Trophoblast cell (in vitro differentiated cells and primary cell): ENCODE measurements at regions not wholly inside any gene's neighbourhood (a gene's known extent, or its start where the extent isn't known, plus 50 kb on each side); places are given as distances from the start of the nearest gene placed in this dataset.

Source experiments
- DNase-seq, 2 donors: peaks; one replicate each; pipeline ENCODE4 v3.0.0-alpha.2; 2016
- H2AFZ ChIP-seq: 2 replicates; pipeline ENCODE4 v1.6.1; 2013; ENCODE audit warnings: low read length, moderate library complexity, mild to moderate bottlenecking; ENCODE audit not compliant: insufficient read depth, poor library complexity
- H2AK5ac ChIP-seq: 2 replicates; pipeline ENCODE4 v1.6.1; 2013; ENCODE audit warnings: mild to moderate bottlenecking, low read length
- H2BK120ac ChIP-seq: 2 replicates; pipeline ENCODE4 v1.6.1; 2013; ENCODE audit warnings: low read length, mild to moderate bottlenecking, moderate library complexity; ENCODE audit not compliant: insufficient read depth, poor library complexity
- H2BK12ac ChIP-seq: 2 replicates; pipeline ENCODE4 v1.6.1; 2013; ENCODE audit warnings: mild to moderate bottlenecking, low read length, moderate library complexity
- H2BK5ac ChIP-seq: 2 replicates; pipeline ENCODE4 v1.6.1; 2013; ENCODE audit warnings: low read length, low read depth, moderate library complexity, mild to moderate bottlenecking; ENCODE audit not compliant: poor library complexity
- H3K14ac ChIP-seq: 2 replicates; pipeline ENCODE4 v1.6.1; 2013; ENCODE audit warnings: mild to moderate bottlenecking, low read length
- H3K18ac ChIP-seq: 2 replicates; pipeline ENCODE4 v1.6.1; 2013; ENCODE audit warnings: mild to moderate bottlenecking, low read length
- H3K23ac ChIP-seq: 2 replicates; pipeline ENCODE4 v1.6.1; 2013; ENCODE audit warnings: low read length
- H3K27ac ChIP-seq: 2 replicates; pipeline ENCODE4 v1.5.1; 2013; ENCODE audit warnings: low read depth, mild to moderate bottlenecking, inconsistent platforms, low read length, moderate library complexity
- H3K27me3 ChIP-seq: 2 replicates; pipeline ENCODE4 v1.6.1; 2013; ENCODE audit warnings: inconsistent platforms, mild to moderate bottlenecking, low read length, moderate library complexity; ENCODE audit not compliant: insufficient read depth
- H3K36me3 ChIP-seq, 2 experiments: 1 replicate in 1 of 2; 2 replicates in 1 of 2; pipeline ENCODE4 v1.6.1; 2013; ENCODE audit warnings: low read length in 2 of 2, mild to moderate bottlenecking in 2 of 2, moderate library complexity in 1 of 2; ENCODE audit not compliant: insufficient read depth in 2 of 2, control insufficient read depth in 1 of 2
- H3K4ac ChIP-seq: 2 replicates; pipeline ENCODE4 v1.6.1; 2013; ENCODE audit warnings: low read depth, mild to moderate bottlenecking, low read length, moderate library complexity
- H3K4me1 ChIP-seq, 2 experiments: 1 replicate in 1 of 2; 2 replicates in 1 of 2; pipeline ENCODE4 v1.6.1; 2013; ENCODE audit warnings: low read length in 2 of 2, mild to moderate bottlenecking in 2 of 2, moderate library complexity in 1 of 2; ENCODE audit not compliant: insufficient read depth in 2 of 2, control insufficient read depth in 1 of 2
- H3K4me2 ChIP-seq: 2 replicates; pipeline ENCODE4 v1.6.1; 2013; ENCODE audit warnings: inconsistent platforms, mild to moderate bottlenecking, low read length, moderate library complexity
- H3K4me3 ChIP-seq: 2 replicates; pipeline ENCODE4 v1.5.1; 2013; ENCODE audit warnings: mild to moderate bottlenecking, low read depth, low read length, inconsistent platforms
- H3K79me1 ChIP-seq: one replicate; pipeline ENCODE4 v1.6.1; 2013; ENCODE audit warnings: low read length
- H3K79me2 ChIP-seq: 2 replicates; pipeline ENCODE4 v1.6.1; 2013; ENCODE audit warnings: low read length, mild to moderate bottlenecking; ENCODE audit not compliant: control insufficient read depth, insufficient read depth, poor library complexity
- H3K9ac ChIP-seq: 2 replicates; pipeline ENCODE4 v1.6.1; 2013; ENCODE audit warnings: mild to moderate bottlenecking, low read length
- H3K9me3 ChIP-seq: 2 replicates; pipeline ENCODE4 v1.6.1; 2013; ENCODE audit warnings: low read depth, mild to moderate bottlenecking, control low read depth, inconsistent platforms, low read length; ENCODE audit not compliant: insufficient read depth
- H4K12ac ChIP-seq: 2 replicates; pipeline ENCODE4 v1.6.1; 2013; ENCODE audit warnings: low read depth, mild to moderate bottlenecking, low read length, moderate library complexity
- H4K8ac ChIP-seq: 2 replicates; pipeline ENCODE4 v1.6.1; 2013; ENCODE audit warnings: low read depth, mild to moderate bottlenecking, low read length, moderate library complexity
- H4K91ac ChIP-seq: one replicate; pipeline ENCODE4 v1.6.1; 2013; ENCODE audit warnings: low read depth, mild to moderate bottlenecking, low read length, moderate library complexity
- WGBS: extraction: QIAGEN DNeasy Blood & Tissue Kit; methylation state at CpG from one replicate; pipeline ENCODE4 v1.1.7; 2013; ENCODE audit warnings: missing lambda C conversion rate; ENCODE audit not compliant: insufficient read length, insufficient coverage; ENCODE audit errors: extremely low coverage; 5-methylcytosine and 5-hydroxymethylcytosine counted together

- Histone ChIP-seq H2AFZ (no peak overlapping the region), H3K79me2 (no peaks in the 10 kb centered on the region), H4K12ac (no peak overlapping the region), H3K4ac (no peak overlapping the region), H4K91ac (no peak overlapping the region), H3K27me3 (no peaks in the 10 kb centered on the region), H2BK12ac (no peak overlapping the region), H3K23ac (no peak overlapping the region), H3K36me3 (no peaks in the 10 kb centered on the region), H3K9ac (no peak overlapping the region), H3K27ac (no peak overlapping the region), H3K4me3 (no peak overlapping the region), H3K4me1 (peaks cover 0 to 2% of the 10 kb centered on the region in 2 experiments), H3K79me1 (no peaks in the 10 kb centered on the region), H4K8ac (no peak overlapping the region), H2BK5ac (no peak overlapping the region), H3K14ac (no peak overlapping the region), H3K9me3 (no peaks in the 10 kb centered on the region), H2AK5ac (no peak overlapping the region), H2BK120ac (no peak overlapping the region), H3K18ac (no peak overlapping the region), H3K4me2 (no peak overlapping the region)
- DNase-seq, result no peak
- no CpG with 5 or more reads among the region's 4 CpGs for WGBS
These were observed 147.6 kb downstream of the SP3 start for GRCh38 chr2:173817582-173817981.

- Histone ChIP-seq H3K79me1 (no peaks in the 10 kb centered on the region), H3K9me3 (no peaks in the 10 kb centered on the region), H3K27ac (no peak overlapping the region), H2BK120ac (no peak overlapping the region), H3K4ac (no peak overlapping the region), H3K27me3 (no peaks in the 10 kb centered on the region), H3K4me3 (no peak overlapping the region), H3K9ac (no peak overlapping the region), H2BK12ac (no peak overlapping the region), H3K36me3 (no peaks in the 10 kb centered on the region), H2AFZ (no peak overlapping the region), H2AK5ac (no peak overlapping the region), H3K79me2 (no peaks in the 10 kb centered on the region), H2BK5ac (no peak overlapping the region), H3K14ac (no peak overlapping the region), H4K12ac (no peak overlapping the region), H3K18ac (no peak overlapping the region), H3K23ac (no peak overlapping the region), H3K4me1 (peaks cover 0 to 2% of the 10 kb centered on the region in 2 experiments), H4K91ac (no peak overlapping the region), H3K4me2 (no peak overlapping the region), H4K8ac (no peak overlapping the region)
- WGBS, result no CpG with 5 or more reads among the region's 4 CpGs
- DNase-seq, result no peak
These were observed 146.9 kb downstream of the SP3 start for GRCh38 chr2:173818285-173818684.

- peaks cover 0 to 2% of the 10 kb centered on the region in 2 experiments for H3K4me1 ChIP-seq
- no peak overlapping the region for H3K4me2 ChIP-seq
- H3K14ac ChIP-seq, result no peak overlapping the region
- no peak overlapping the region for H2BK120ac ChIP-seq
- H2AK5ac ChIP-seq, result no peak overlapping the region
- no peaks in the 10 kb centered on the region for H3K79me1 ChIP-seq
- no peak overlapping the region for H3K4ac ChIP-seq
- WGBS, result no CpG with 5 or more reads among the region's 5 CpGs
- H3K9ac ChIP-seq, result no peak overlapping the region
- no peaks in the 10 kb centered on the region for H3K36me3 ChIP-seq
- no peak overlapping the region for H4K12ac ChIP-seq
- no peak overlapping the region for H4K91ac ChIP-seq
- DNase-seq, result no peak
- no peak overlapping the region for H3K27ac ChIP-seq
- no peaks in the 10 kb centered on the region for H3K79me2 ChIP-seq
- no peak overlapping the region for H4K8ac ChIP-seq
- no peak overlapping the region for H2AFZ ChIP-seq
- no peak overlapping the region for H3K4me3 ChIP-seq
- no peak overlapping the region for H3K18ac ChIP-seq
- no peak overlapping the region for H2BK5ac ChIP-seq
- no peaks in the 10 kb centered on the region for H3K9me3 ChIP-seq
- no peak overlapping the region for H2BK12ac ChIP-seq
- H3K23ac ChIP-seq, result no peak overlapping the region
- H3K27me3 ChIP-seq, result no peaks in the 10 kb centered on the region
These were observed 145.3 kb downstream of the SP3 start for GRCh38 chr2:173819852-173820251.

- no peak overlapping the region for H2AK5ac ChIP-seq
- H2AFZ ChIP-seq, result no peak overlapping the region
- no peak overlapping the region for H4K8ac ChIP-seq
- H3K27ac ChIP-seq, result no peak overlapping the region
- no peaks in the 10 kb centered on the region for H3K79me1 ChIP-seq
- H3K9me3 ChIP-seq, result no peaks in the 10 kb centered on the region
- H3K4ac ChIP-seq, result no peak overlapping the region
- H3K4me1 ChIP-seq, result peaks cover 0 to under 1% of the 10 kb centered on the region in 2 experiments
- no peak overlapping the region for H3K18ac ChIP-seq
- no peak overlapping the region for H2BK5ac ChIP-seq
- no peak overlapping the region for H4K91ac ChIP-seq
- no peak overlapping the region for H3K4me3 ChIP-seq
- no peak overlapping the region for H3K9ac ChIP-seq
- no peak overlapping the region for H2BK12ac ChIP-seq
- no peaks in the 10 kb centered on the region for H3K79me2 ChIP-seq
- DNase-seq, result no peak
- H3K23ac ChIP-seq, result no peak overlapping the region
- H4K12ac ChIP-seq, result no peak overlapping the region
- no peak overlapping the region for H3K14ac ChIP-seq
- WGBS, result no CpG with 5 or more reads among the region's 9 CpGs
- H2BK120ac ChIP-seq, result no peak overlapping the region
- H3K27me3 ChIP-seq, result no peaks in the 10 kb centered on the region
- H3K36me3 ChIP-seq, result no peaks in the 10 kb centered on the region
- H3K4me2 ChIP-seq, result no peak overlapping the region
These were observed 143.7 kb downstream of the SP3 start for GRCh38 chr2:173821451-173821850.
